Endothelial cell of umbilical vein (primary cell): ENCODE measurements at regions not wholly inside any gene's neighbourhood (a gene's known extent, or its start where the extent isn't known, plus 50 kb on each side); places are given as distances from the start of the nearest gene placed in this dataset.

ENCODE experiments used
- BruUV-seq: library from RNA; stranded (reverse); fragments of 400-500 nt; replicated peaks from 2 replicates; lab custom pipeline; 2021; lab: Mats Ljungman, UMichigan
- CTCF ChIA-PET: fragments of 300-600, 350-600 bp; sonication (Branson Sonifier 250); formaldehyde crosslinking; loops from one replicate; lab custom pipeline; 2021; ENCODE audit warnings: antibody characterized with exemption, inconsistent platforms; lab: Charles Lee
- POLR2A ChIA-PET: fragments of 300-600, 350-600 bp; sonication (Branson Sonifier 250); formaldehyde crosslinking; loops from one replicate; lab custom pipeline; 2021; ENCODE audit warnings: antibody characterized with exemption, inconsistent platforms; lab: Charles Lee
- DNase-seq: peaks from one replicate; pipeline ENCODE4 v3.0.0-alpha.2; 2011; ENCODE audit warnings: low read depth, low spot score
- FAIRE-seq: peaks from 2 replicates; lab custom pipeline; 2011; peaks lifted over from hg19 to GRCh38; lab: Jason Lieb, UNC
- H2AFZ ChIP-seq: 2 replicates; pipeline ENCODE4 v1.6.0; 2012; ENCODE audit warnings: low read depth, low read length, control low read depth, inconsistent platforms
- H3K27ac ChIP-seq: 2 replicates; pipeline ENCODE4 v1.5.1; 2011; ENCODE audit warnings: low read depth, mild to moderate bottlenecking, control low read depth, low read length, moderate library complexity; ENCODE audit not compliant: insufficient read depth
- H3K27me3 ChIP-seq, 2 experiments: 2 replicates each; pipeline versions ENCODE4 v1.6.0 to v1.6.1; 2011; ENCODE audit warnings: low read length in 2 of 2, mixed read lengths in 1 of 2; ENCODE audit not compliant: control insufficient read depth in 2 of 2, insufficient read depth in 2 of 2
- H3K36me3 ChIP-seq, 2 experiments: 2 replicates in 1 of 2; 3 replicates in 1 of 2; pipeline ENCODE4 v1.5.1; 2011; ENCODE audit warnings: low read length in 2 of 2, mild to moderate bottlenecking in 1 of 2, moderate library complexity in 1 of 2; ENCODE audit not compliant: control insufficient read depth in 2 of 2, insufficient read depth in 2 of 2; ENCODE audit errors: extremely low read depth in 1 of 2
- H3K4me1 ChIP-seq: 3 replicates; pipeline ENCODE4 v1.5.1; 2011; ENCODE audit warnings: mild to moderate bottlenecking, low read length; ENCODE audit not compliant: control insufficient read depth, insufficient read depth; ENCODE audit errors: extremely low read depth
- H3K4me2 ChIP-seq: 2 replicates; pipeline ENCODE4 v1.6.1; 2011; ENCODE audit warnings: low read length, control low read depth, mixed read lengths; ENCODE audit not compliant: insufficient read depth
- H3K4me3 ChIP-seq, 3 experiments: fragments of 200-600 bp in 1 of 3; sonication (generic), shearing (Covaris generic) in 1 of 3; replicated peaks in 1 of 3; 2 replicates each; pipeline ENCODE4 v1.5.1; 2011 to 2016; ENCODE audit warnings: control low read depth in 3 of 3, low read length in 3 of 3, mild to moderate bottlenecking in 2 of 3, inconsistent platforms in 1 of 3, low read depth in 1 of 3, moderate library complexity in 1 of 3; ENCODE audit not compliant: insufficient read depth in 1 of 3
- H3K79me2 ChIP-seq: 2 replicates; pipeline ENCODE4 v1.6.0; 2012; ENCODE audit warnings: low read length, inconsistent platforms; ENCODE audit not compliant: control insufficient read depth, insufficient read depth
- H3K9ac ChIP-seq: replicated peaks from 2 replicates; pipeline ENCODE3; 2011; ENCODE audit warnings: low read length, control low read depth; ENCODE audit not compliant: insufficient read depth; ENCODE audit errors: extremely low read depth
- H3K9me1 ChIP-seq: replicated peaks from 3 replicates; pipeline ENCODE4 v1.6.0; 2011; ENCODE audit warnings: mild to moderate bottlenecking, low read length; ENCODE audit not compliant: control insufficient read depth, insufficient read depth; ENCODE audit errors: extremely low read depth
- H3K9me3 ChIP-seq: replicated peaks from 2 replicates; pipeline ENCODE4 v1.5.1; 2012; ENCODE audit warnings: low read length, inconsistent platforms; ENCODE audit not compliant: control insufficient read depth, insufficient read depth
- H4K20me1 ChIP-seq: replicated peaks from 2 replicates; pipeline ENCODE3; 2011; ENCODE audit warnings: mild to moderate bottlenecking, low read length; ENCODE audit not compliant: control insufficient read depth, insufficient read depth; ENCODE audit errors: extremely low read depth
- CTCF ChIP-seq, 2 donors: IDR thresholded peaks; 1 replicate in 1 of 2; 2 replicates in 1 of 2; pipeline ENCODE4 v1.5.1; 2011; ENCODE audit warnings: low read length in 2 of 2, mild to moderate bottlenecking in 2 of 2, moderate library complexity in 2 of 2, control low read depth in 1 of 2, inconsistent platforms in 1 of 2, low read depth in 1 of 2; ENCODE audit not compliant: insufficient read depth in 1 of 2; ENCODE audit errors: extremely low read depth in 1 of 2
- EZH2 ChIP-seq: IDR thresholded peaks from 2 replicates; pipeline ENCODE4 v1.6.1; 2012; ENCODE audit warnings: borderline replicate concordance, low read depth, mild to moderate bottlenecking, moderate library complexity, low read length, inconsistent platforms; ENCODE audit not compliant: severe bottlenecking
- FOS ChIP-seq: IDR thresholded peaks from 2 replicates; pipeline ENCODE4 v1.6.1; 2011; ENCODE audit warnings: mild to moderate bottlenecking, low read length, moderate library complexity, borderline replicate concordance; ENCODE audit not compliant: insufficient read depth
- GATA2 ChIP-seq: IDR thresholded peaks from 2 replicates; pipeline ENCODE4 v1.7.0; 2011; ENCODE audit warnings: low read depth, mild to moderate bottlenecking, moderate library complexity, mixed read lengths, low read length; ENCODE audit not compliant: insufficient read length, insufficient read depth
- JUN ChIP-seq: IDR thresholded peaks from 2 replicates; pipeline ENCODE4 v1.6.1; 2011; ENCODE audit warnings: borderline replicate concordance, low read depth; ENCODE audit not compliant: insufficient read length, insufficient read depth
- MYC ChIP-seq: IDR thresholded peaks from one replicate; pipeline ENCODE4 v1.6.1; 2011; ENCODE audit warnings: mild to moderate bottlenecking, low read depth, low read length
- POLR2A ChIP-seq: IDR thresholded peaks from 2 replicates; pipeline ENCODE4 v1.6.1; 2012; ENCODE audit warnings: low read depth, mild to moderate bottlenecking, control low read depth, low read length
- dilution Hi-C: fragments of 300-500 bp; cut with MboI; formaldehyde crosslinking; loops from one replicate; pipeline ENCODE4 v1.15.0; 2019; ENCODE audit warnings: low sequenced_read_pairs; ENCODE audit not compliant: extremely low pct_ligation_motif_present
- intact Hi-C: fragments of 100-400 bp; cut with micrococcal nuclease; formaldehyde crosslinking; loops from one replicate; pipeline ENCODE4 v1.10.0; 2022
- TF ChIP-seq, protein P1 (sequence below): IDR thresholded peaks from 2 replicates; pipeline ENCODE4 v1.6.1; 2011; ENCODE audit not compliant: insufficient read depth, insufficient read length

GRCh38 chr10:33485276-33485675, 150.8 kb upstream of the NRP1 start:
- Histone ChIP-seq H3K9me1 (no peaks in the 10 kb centered on the region), H3K79me2 (no peaks in the 10 kb centered on the region), H3K4me2 (no peak overlapping the region), H3K9me3 (no peaks in the 10 kb centered on the region), H4K20me1 (no peaks in the 10 kb centered on the region), H3K4me3 (no peak overlapping the region), H2AFZ (no peak overlapping the region), H3K9ac (no peak overlapping the region), H3K4me1 (no peaks in the 10 kb centered on the region), H3K36me3 (no peaks in the 10 kb centered on the region), H3K27ac (no peak overlapping the region), H3K27me3 (peaks cover 0 to 8% of the 10 kb centered on the region in 2 experiments)
- BruUV-seq, result no TSS peak
- TF ChIP-seq, protein P1, sequence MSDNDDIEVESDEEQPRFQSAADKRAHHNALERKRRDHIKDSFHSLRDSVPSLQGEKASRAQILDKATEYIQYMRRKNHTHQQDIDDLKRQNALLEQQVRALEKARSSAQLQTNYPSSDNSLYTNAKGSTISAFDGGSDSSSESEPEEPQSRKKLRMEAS, result no peak
- TF ChIP-seq MYC (no peak), GATA2 (no peak), JUN (no peak), EZH2 (no peak), FOS (no peak), POLR2A (no peak), CTCF (IDR thresholded peaks at IDR 0.05; ENCODE audit: extremely low read depth in 1 of 2, insufficient read depth in 1 of 2, low read depth in 1 of 2, low read length in 2 of 2) (no peak)
- intact Hi-C loops, result no loop called here
- ChIA-PET POLR2A (no interaction called here), CTCF (interaction anchor here (1.4 kb wide), 1 partner anchor 11 kb away, joined by 3 read pairs; no protein-coding TSS in a partner anchor)
- DNase-seq, result no peak
- no peak for FAIRE-seq
- dilution Hi-C loops, result no loop called here
